SK-N-SH treated with all-trans-retinoic acid at 6 μM for 48 hours (cell line): ENCODE measurements at regions not wholly inside any gene's neighbourhood (a gene's known extent, or its start where the extent isn't known, plus 50 kb on each side); places are given as distances from the start of the nearest gene placed in this dataset.

ENCODE experiments used
- ATAC-seq: fragments of 200-7000 bp; cut with Tn5 transposase; 3 replicates; pipeline ENCODE4 v1.9.1; 2020; ENCODE audit warnings: mild to moderate bottlenecking, moderate library complexity
- CSDC2 ChIP-seq: fragments of 250-450 bp; sonication (Bioruptor Pico); IDR thresholded peaks from 2 replicates; pipeline ENCODE4 v1.5.0; 2020; ENCODE audit warnings: mild to moderate bottlenecking, moderate library complexity
- ESRRG ChIP-seq: fragments of 250-450 bp; sonication (Bioruptor Pico); IDR thresholded peaks from 2 replicates; pipeline ENCODE4 v1.6.1; 2021; ENCODE audit warnings: mild to moderate bottlenecking
- GLIS3 ChIP-seq: fragments of 250-450 bp; sonication (Bioruptor Pico); IDR thresholded peaks from 2 replicates; pipeline ENCODE4 v1.5.0; 2020; ENCODE audit warnings: mild to moderate bottlenecking, moderate library complexity
- PATZ1 ChIP-seq: fragments of 250-450 bp; sonication (Bioruptor Pico); IDR thresholded peaks from 2 replicates; pipeline ENCODE4 v1.8.0; 2020; ENCODE audit warnings: mild to moderate bottlenecking, moderate library complexity, borderline replicate concordance
- POU6F1 ChIP-seq: fragments of 250-450 bp; sonication (Bioruptor Pico); IDR thresholded peaks from 2 replicates; pipeline ENCODE4 v1.8.0; 2021; ENCODE audit warnings: low read depth, mild to moderate bottlenecking, moderate library complexity, borderline replicate concordance
- PPARA ChIP-seq: fragments of 250-450 bp; sonication (Bioruptor Pico); IDR thresholded peaks from 2 replicates; pipeline ENCODE4 v1.5.0; 2020; ENCODE audit warnings: mild to moderate bottlenecking, borderline replicate concordance
- TSHZ2 ChIP-seq: fragments of 250-450 bp; sonication (Bioruptor Pico); IDR thresholded peaks from 2 replicates; pipeline ENCODE4 v1.5.0; 2020; ENCODE audit warnings: mild to moderate bottlenecking, moderate library complexity
- ZFP3 ChIP-seq: fragments of 250-450 bp; sonication (Bioruptor Pico); IDR thresholded peaks from 2 replicates; pipeline ENCODE4 v1.5.0; 2020; ENCODE audit warnings: mild to moderate bottlenecking, moderate library complexity
- ZFP30 ChIP-seq: fragments of 450-650 bp; formaldehyde crosslinking; IDR thresholded peaks from 2 replicates; pipeline ENCODE4 v1.5.0; 2022; ENCODE audit warnings: mild to moderate bottlenecking, moderate library complexity
- ZNF70 ChIP-seq: fragments of 450-650 bp; formaldehyde crosslinking; IDR thresholded peaks from 2 replicates; pipeline ENCODE4 v1.5.0; 2020; ENCODE audit warnings: mild to moderate bottlenecking, moderate library complexity
- ZNF8 ChIP-seq: fragments of 450-650 bp; formaldehyde crosslinking; IDR thresholded peaks from 2 replicates; pipeline ENCODE4 v1.5.0; 2020; ENCODE audit warnings: mild to moderate bottlenecking, moderate library complexity

GRCh38 chr17:34413443-34414119, 50.5 kb upstream of the CCL1 start:
- no peak for TF ChIP-seq PPARA
- no peak for TF ChIP-seq PATZ1 (CRISPR knock-in tag)
- TF ChIP-seq POU6F1 (CRISPR knock-in tag) = no peak
- no peak for TF ChIP-seq ZNF8 (CRISPR knock-in tag)
- TF ChIP-seq CSDC2 = no peak
- no peak for TF ChIP-seq TSHZ2 (CRISPR knock-in tag)
- TF ChIP-seq ZFP30 (CRISPR knock-in tag) = no peak
- ATAC-seq = no peak

- no peak for ATAC-seq
- TF ChIP-seq ZNF70 (CRISPR knock-in tag) (no peak), GLIS3 (CRISPR knock-in tag) (no peak), CSDC2 (no peak), ESRRG (CRISPR knock-in tag) (no peak), ZFP3 (no peak)
- TF ChIP-seq, all 23 proteins: peak for 0
These were observed 50.0 kb upstream of the CCL1 start for GRCh38 chr17:34412965-34413441.
